A549 (cell line): ENCODE measurements at regions not wholly inside any gene's neighbourhood (a gene's known extent, or its start where the extent isn't known, plus 50 kb on each side); places are given as distances from the start of the nearest gene placed in this dataset.
A peak's percentile ranks its signal among the peaks of the same experiment; 100 is the strongest.

ENCODE experiments used
- ATAC-seq, 2 experiments: fragments of 200-7000 bp in 1 of 2; fragments of >200 bp in 1 of 2; cut with Nextera tagmentation in 1 of 2; cut with Tn5 transposase in 1 of 2; 3 replicates each; pipeline versions ENCODE4 v1.8.0 to v1.9.1; 2018 to 2020; ENCODE audit warnings: mild to moderate bottlenecking in 1 of 2, moderate library complexity in 1 of 2
- CTCF ChIA-PET: fragments of 300-600 bp; sonication (Branson Sonifier 250); formaldehyde crosslinking; extraction: SDS; loops from one replicate; lab custom pipeline; 2021; ENCODE audit warnings: antibody characterized with exemption, inconsistent platforms; lab: Yijun Ruan, JAX
- POLR2A ChIA-PET: fragments of 350-600 bp; formaldehyde crosslinking; extraction: SDS; loops from one replicate; lab custom pipeline; 2021; ENCODE audit warnings: antibody characterized with exemption, inconsistent platforms; lab: Yijun Ruan, JAX
- DNase-seq, 2 experiments: peaks; one replicate each; pipeline versions ENCODE4 v3.0.0 to v3.0.0-alpha.2; 2011 to 2016; ENCODE audit warnings: low read depth in 1 of 2, low spot score in 1 of 2
- FAIRE-seq: peaks from 2 replicates; lab custom pipeline; 2011; peaks lifted over from hg19 to GRCh38; lab: Jason Lieb, UNC
- H3K27ac ChIP-seq, 2 experiments: fragments of >200 bp; sonication (Bioruptor Twin); formaldehyde crosslinking; 3 replicates each; pipeline ENCODE4 v1.5.1; 2016 to 2017
- H3K4me1 ChIP-seq: fragments of >200 bp; sonication (Bioruptor Twin); formaldehyde crosslinking; 3 replicates; pipeline ENCODE4 v1.6.1; 2016
- H3K4me2 ChIP-seq: fragments of >200 bp; sonication (Bioruptor Twin); formaldehyde crosslinking; 3 replicates; pipeline ENCODE4 v1.6.1; 2016
- H3K4me3 ChIP-seq: fragments of >200 bp; sonication (Bioruptor Twin); formaldehyde crosslinking; 3 replicates; pipeline ENCODE4 v1.5.1; 2016
- H3K9me3 ChIP-seq: fragments of >200 bp; sonication (Bioruptor Twin); formaldehyde crosslinking; 3 replicates; pipeline ENCODE4 v1.6.1; 2016
- BHLHE40 ChIP-seq: IDR thresholded peaks from 2 replicates; pipeline ENCODE4 v1.6.1; 2012; ENCODE audit warnings: low read depth, low read length, inconsistent platforms
- CBX8 ChIP-seq: fragments of 200-600 bp; sonication (generic); IDR thresholded peaks from 2 replicates; pipeline ENCODE4 v1.6.1; 2016
- CEBPB ChIP-seq, 2 experiments: fragments of >200 bp in 1 of 2; sonication (Bioruptor Twin) in 1 of 2; formaldehyde crosslinking in 1 of 2; IDR thresholded peaks; 2 replicates each; pipeline ENCODE4 v1.6.1; 2012 to 2016
- CHD2 ChIP-seq: fragments of 150-350 bp; IDR thresholded peaks from 2 replicates; pipeline ENCODE4 v1.6.1; 2014; ENCODE audit warnings: low read length; ENCODE audit not compliant: partially characterized antibody
- CTCF ChIP-seq: fragments of >200 bp; sonication (Bioruptor Twin); formaldehyde crosslinking; IDR thresholded peaks from 3 replicates; pipeline ENCODE4 v1.5.1; 2016
- E2F6 ChIP-seq: IDR thresholded peaks from 2 replicates; pipeline ENCODE4 v1.6.1; 2012; ENCODE audit warnings: low read depth, borderline replicate concordance
- EHF ChIP-seq: fragments of 250-450 bp; sonication (Bioruptor Pico); IDR thresholded peaks from 2 replicates; pipeline ENCODE4 v1.5.0; 2020; ENCODE audit warnings: mild to moderate bottlenecking
- ESRRA ChIP-seq: fragments of 150-350 bp; IDR thresholded peaks from 2 replicates; pipeline ENCODE4 v1.6.1; 2014; ENCODE audit warnings: mild to moderate bottlenecking, low read length, borderline replicate concordance
- FOSB ChIP-seq: fragments of 250-450 bp; sonication (Bioruptor Pico); IDR thresholded peaks from 2 replicates; pipeline ENCODE4 v1.5.0; 2020; ENCODE audit warnings: mild to moderate bottlenecking, moderate library complexity
- FOXS1 ChIP-seq: fragments of 250-450 bp; sonication (Bioruptor Pico); IDR thresholded peaks from 2 replicates; pipeline ENCODE4 v1.5.0; 2020; ENCODE audit warnings: mild to moderate bottlenecking, moderate library complexity
- GATA3 ChIP-seq: IDR thresholded peaks from 2 replicates; pipeline ENCODE4 v1.6.1; 2012; ENCODE audit warnings: borderline replicate concordance
- HEYL ChIP-seq: fragments of 250-450 bp; sonication (Bioruptor Pico); IDR thresholded peaks from 2 replicates; pipeline ENCODE4 v1.8.0; 2021; ENCODE audit warnings: mild to moderate bottlenecking, moderate library complexity
- HOXA7 ChIP-seq: fragments of 250-450 bp; sonication (Bioruptor Pico); IDR thresholded peaks from 2 replicates; pipeline ENCODE4 v1.5.0; 2020; ENCODE audit warnings: mild to moderate bottlenecking, moderate library complexity
- JUN ChIP-seq, 2 experiments: fragments of >200 bp; sonication (Bioruptor Twin); formaldehyde crosslinking; IDR thresholded peaks; 2 replicates in 1 of 2; 3 replicates in 1 of 2; pipeline ENCODE4 v1.6.1; 2016 to 2017
- KDM1A ChIP-seq: fragments of 200-600 bp; sonication (generic); IDR thresholded peaks from 2 replicates; pipeline ENCODE4 v1.6.1; 2016; ENCODE audit warnings: low read depth, mild to moderate bottlenecking
- KDM5A ChIP-seq: fragments of 200-600 bp; sonication (generic); IDR thresholded peaks from 2 replicates; pipeline ENCODE4 v1.6.1; 2016; ENCODE audit warnings: antibody characterized with exemption, mild to moderate bottlenecking
- MAFK ChIP-seq: fragments of 450-650 bp; IDR thresholded peaks from 2 replicates; pipeline ENCODE4 v1.6.1; 2014; ENCODE audit not compliant: partially characterized antibody
- NFE2L2 ChIP-seq: fragments of 150-350 bp; conservative IDR thresholded peaks from 2 replicates; pipeline ENCODE4 v1.6.1; 2014; ENCODE audit warnings: low read length
- PHF8 ChIP-seq: fragments of 200-600 bp; sonication (generic); IDR thresholded peaks from 2 replicates; pipeline ENCODE4 v1.6.1; 2016; ENCODE audit warnings: low read depth, mild to moderate bottlenecking, antibody characterized with exemption, moderate library complexity, borderline replicate concordance
- POLR2AphosphoS2 ChIP-seq: conservative IDR thresholded peaks from 2 replicates; pipeline ENCODE4 v1.6.1; 2012; ENCODE audit warnings: low read length, improper control_type of control experiment, inconsistent platforms
- RARB ChIP-seq: fragments of 250-450 bp; sonication (Bioruptor Pico); IDR thresholded peaks from 2 replicates; pipeline ENCODE4 v1.8.0; 2021; ENCODE audit warnings: mild to moderate bottlenecking, moderate library complexity
- RCOR1 ChIP-seq: fragments of 150-350 bp; IDR thresholded peaks from 2 replicates; pipeline ENCODE4 v1.6.1; 2014; ENCODE audit warnings: antibody characterized with exemption, low read length, low read depth
- RFX5 ChIP-seq: fragments of 450-650 bp; IDR thresholded peaks from 2 replicates; pipeline ENCODE4 v1.7.1; 2014; ENCODE audit warnings: antibody characterized with exemption, mild to moderate bottlenecking, moderate library complexity
- SMC3 ChIP-seq: fragments of >200 bp; sonication (Bioruptor Twin); formaldehyde crosslinking; IDR thresholded peaks from 3 replicates; pipeline ENCODE4 v1.6.1; 2018; ENCODE audit warnings: inconsistent platforms
- TFCP2L1 ChIP-seq: fragments of 250-450 bp; sonication (Bioruptor Pico); IDR thresholded peaks from 2 replicates; pipeline ENCODE4 v1.5.0; 2021; ENCODE audit warnings: mild to moderate bottlenecking
- ZFP36 ChIP-seq: fragments of 450-650 bp; IDR thresholded peaks from 2 replicates; pipeline ENCODE4 v1.6.1; 2014; ENCODE audit warnings: borderline replicate concordance; ENCODE audit not compliant: partially characterized antibody
- ZNF302 ChIP-seq: fragments of 250-450 bp; sonication (Bioruptor Pico); IDR thresholded peaks from 2 replicates; pipeline ENCODE4 v1.9.0; 2021; ENCODE audit warnings: inconsistent platforms, mild to moderate bottlenecking, moderate library complexity
- WGBS: methylation state at CpG from one replicate; pipeline ENCODE4 v1.1.6; 2017; ENCODE audit errors: missing lambda C conversion rate; 5-methylcytosine and 5-hydroxymethylcytosine counted together
- TF ChIP-seq, protein P1 (sequence below): fragments of 150-350 bp; IDR thresholded peaks from 2 replicates; pipeline ENCODE4 v1.6.1; 2014; ENCODE audit warnings: low read depth, mild to moderate bottlenecking, low read length
- TF ChIP-seq, protein P2 (sequence below): fragments of >200 bp; sonication (Bioruptor Twin); formaldehyde crosslinking; IDR thresholded peaks from 3 replicates; pipeline ENCODE4 v1.6.1; 2016

DNA sequence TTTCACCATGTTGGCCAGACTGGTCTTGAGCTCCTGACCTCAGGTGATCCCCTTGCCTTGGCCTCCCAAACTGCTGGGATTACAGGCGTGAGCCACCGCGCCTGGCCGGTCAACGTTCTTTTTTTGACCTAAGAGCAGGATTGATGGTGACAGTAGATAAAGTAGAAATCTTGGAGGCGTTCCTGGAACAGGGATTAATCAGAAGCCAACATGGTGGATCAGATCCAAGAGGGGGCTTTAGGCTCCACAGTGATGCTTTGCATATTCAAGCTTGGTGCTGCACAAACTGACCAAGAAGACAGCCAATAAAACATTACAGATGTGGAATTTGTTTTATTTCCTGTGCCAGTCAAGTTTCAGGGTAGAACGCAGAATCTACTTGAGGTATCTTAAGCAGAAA, 271.2 kb downstream of the FGF9 start:
- CTCF ChIA-PET, result interaction anchor here (1.0 kb wide), 1 partner anchor 818 kb away, joined by 3 read pairs; no protein-coding TSS in a partner anchor

GRCh38 chr13:21944610-21945009, 273.7 kb downstream of the FGF9 start:
- Histone ChIP-seq H3K27ac (no peak overlapping the region), H3K4me1 (no peaks in the 10 kb centered on the region), H3K4me2 (no peak overlapping the region), H3K9me3 (no peaks in the 10 kb centered on the region; the same call in 2 of the 3 replicates), H3K4me3 (no peak overlapping the region)
- ChIA-PET POLR2A (no interaction called here), CTCF (no interaction called here)
- FAIRE-seq (no peak), ATAC-seq (no peak), DNase-seq (no peak)
- TF ChIP-seq ZFP36, result peak; percentile 78
- TF ChIP-seq, protein P1, sequence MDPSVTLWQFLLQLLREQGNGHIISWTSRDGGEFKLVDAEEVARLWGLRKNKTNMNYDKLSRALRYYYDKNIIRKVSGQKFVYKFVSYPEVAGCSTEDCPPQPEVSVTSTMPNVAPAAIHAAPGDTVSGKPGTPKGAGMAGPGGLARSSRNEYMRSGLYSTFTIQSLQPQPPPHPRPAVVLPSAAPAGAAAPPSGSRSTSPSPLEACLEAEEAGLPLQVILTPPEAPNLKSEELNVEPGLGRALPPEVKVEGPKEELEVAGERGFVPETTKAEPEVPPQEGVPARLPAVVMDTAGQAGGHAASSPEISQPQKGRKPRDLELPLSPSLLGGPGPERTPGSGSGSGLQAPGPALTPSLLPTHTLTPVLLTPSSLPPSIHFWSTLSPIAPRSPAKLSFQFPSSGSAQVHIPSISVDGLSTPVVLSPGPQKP, result no peak
- no peak for TF ChIP-seq CEBPB (IDR thresholded peaks at IDR 0.05)
- TF ChIP-seq, protein P2, sequence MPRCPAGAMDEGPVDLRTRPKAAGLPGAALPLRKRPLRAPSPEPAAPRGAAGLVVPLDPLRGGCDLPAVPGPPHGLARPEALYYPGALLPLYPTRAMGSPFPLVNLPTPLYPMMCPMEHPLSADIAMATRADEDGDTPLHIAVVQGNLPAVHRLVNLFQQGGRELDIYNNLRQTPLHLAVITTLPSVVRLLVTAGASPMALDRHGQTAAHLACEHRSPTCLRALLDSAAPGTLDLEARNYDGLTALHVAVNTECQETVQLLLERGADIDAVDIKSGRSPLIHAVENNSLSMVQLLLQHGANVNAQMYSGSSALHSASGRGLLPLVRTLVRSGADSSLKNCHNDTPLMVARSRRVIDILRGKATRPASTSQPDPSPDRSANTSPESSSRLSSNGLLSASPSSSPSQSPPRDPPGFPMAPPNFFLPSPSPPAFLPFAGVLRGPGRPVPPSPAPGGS, result no peak

More for the DNA sequence above, 271.2 kb downstream of the FGF9 start:
- Histone ChIP-seq H3K4me1 (no peaks in the 10 kb centered on the region), H3K4me3 (no peak overlapping the region), H3K27ac (no peak overlapping the region), H3K4me2 (no peak overlapping the region)
- DNase-seq (no peak), FAIRE-seq (no peak), ATAC-seq (no peak)
- WGBS, result 71% methylated on average over 7 of the region's 7 CpGs
- POLR2A ChIA-PET, result no interaction called here
- TF ChIP-seq RARB (no peak), TFCP2L1 (CRISPR knock-in tag) (no peak), GATA3 (no peak), PHF8 (no peak), FOXS1 (no peak), BHLHE40 (no peak), HEYL (CRISPR knock-in tag) (no peak), POLR2AphosphoS2 (no peak), ZFP36 (no peak), RCOR1 (no peak), ESRRA (no peak), CBX8 (no peak), NFE2L2 (no peak), CTCF (no peak), JUN (IDR thresholded peaks at IDR 0.05) (no peak), CHD2 (no peak), HOXA7 (CRISPR knock-in tag) (no peak)
- TF ChIP-seq, all 56 proteins: peak for 0
- H3K9me3 ChIP-seq, result no peaks in the 10 kb centered on the region; the same call in 2 of the 3 replicates

GRCh38 chr13:21945195-21945594, 274.3 kb downstream of the FGF9 start:
- no peak overlapping the region for H3K27ac ChIP-seq
- CTCF ChIA-PET, result no interaction called here
- no peak overlapping the region for H3K4me2 ChIP-seq
- 14% methylated on average over 3 of the region's 3 CpGs for WGBS
- no peak for ATAC-seq
- no peak for DNase-seq
- POLR2A ChIA-PET, result no interaction called here
- no peak for FAIRE-seq
- H3K9me3 ChIP-seq, result no peaks in the 10 kb centered on the region; the same call in 2 of the 3 replicates
- H3K4me1 ChIP-seq, result no peaks in the 10 kb centered on the region
- H3K4me3 ChIP-seq, result no peak overlapping the region
- TF ChIP-seq SMC3 (no peak), PHF8 (no peak), KDM5A (no peak), FOSB (CRISPR knock-in tag) (no peak), MAFK (no peak), KDM1A (no peak), ESRRA (no peak), CTCF (no peak), RCOR1 (no peak), ZNF302 (no peak), HOXA7 (CRISPR knock-in tag) (no peak), RFX5 (no peak), EHF (CRISPR knock-in tag) (no peak), E2F6 (no peak)
